ENCODE measurements at regions not wholly inside any gene's neighbourhood (a gene's known extent, or its start where the extent isn't known, plus 50 kb on each side); places are given as distances from the start of the nearest gene placed in this dataset.

- TF ChIP-seq CTCF (IDR thresholded peaks at IDR 0.05) (no peak), POLR2A (IDR thresholded peaks at IDR 0.05) (no peak)
Measured at GRCh38 chr7:106375499-106375898, 90.7 kb upstream of the NAMPT start.
